GM12873 (cell line): ENCODE measurements at regions not wholly inside any gene's neighbourhood (a gene's known extent, or its start where the extent isn't known, plus 50 kb on each side); places are given as distances from the start of the nearest gene placed in this dataset.

Experiments
- TF ChIP-seq, protein P1 (sequence below): IDR thresholded peaks from 2 replicates; pipeline ENCODE4 v1.5.1; 2012; ENCODE audit warnings: low read depth, mild to moderate bottlenecking, moderate library complexity, low read length, control low read depth; ENCODE audit not compliant: insufficient read depth; ENCODE audit errors: missing control alignments

DNA sequence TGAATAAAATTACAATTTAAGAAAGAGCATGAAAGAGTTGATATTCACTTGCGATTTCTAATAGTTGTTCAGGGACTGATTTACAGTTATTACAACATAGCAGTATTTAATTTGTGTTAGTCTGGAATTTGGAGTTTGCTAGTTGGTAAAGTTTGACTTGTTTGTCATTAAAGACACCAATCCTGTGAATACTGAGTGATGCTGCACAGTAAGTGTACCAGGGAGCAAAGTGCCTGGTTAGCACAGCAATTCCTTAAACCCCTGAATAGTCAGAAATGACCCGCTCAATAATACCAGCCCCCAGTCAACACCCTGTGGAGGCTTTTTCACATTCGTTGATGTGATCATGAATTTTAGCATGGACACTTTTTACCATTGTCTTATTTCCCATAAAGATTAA lies 122.2 kb upstream of the GC start:
- TF ChIP-seq, protein P1, sequence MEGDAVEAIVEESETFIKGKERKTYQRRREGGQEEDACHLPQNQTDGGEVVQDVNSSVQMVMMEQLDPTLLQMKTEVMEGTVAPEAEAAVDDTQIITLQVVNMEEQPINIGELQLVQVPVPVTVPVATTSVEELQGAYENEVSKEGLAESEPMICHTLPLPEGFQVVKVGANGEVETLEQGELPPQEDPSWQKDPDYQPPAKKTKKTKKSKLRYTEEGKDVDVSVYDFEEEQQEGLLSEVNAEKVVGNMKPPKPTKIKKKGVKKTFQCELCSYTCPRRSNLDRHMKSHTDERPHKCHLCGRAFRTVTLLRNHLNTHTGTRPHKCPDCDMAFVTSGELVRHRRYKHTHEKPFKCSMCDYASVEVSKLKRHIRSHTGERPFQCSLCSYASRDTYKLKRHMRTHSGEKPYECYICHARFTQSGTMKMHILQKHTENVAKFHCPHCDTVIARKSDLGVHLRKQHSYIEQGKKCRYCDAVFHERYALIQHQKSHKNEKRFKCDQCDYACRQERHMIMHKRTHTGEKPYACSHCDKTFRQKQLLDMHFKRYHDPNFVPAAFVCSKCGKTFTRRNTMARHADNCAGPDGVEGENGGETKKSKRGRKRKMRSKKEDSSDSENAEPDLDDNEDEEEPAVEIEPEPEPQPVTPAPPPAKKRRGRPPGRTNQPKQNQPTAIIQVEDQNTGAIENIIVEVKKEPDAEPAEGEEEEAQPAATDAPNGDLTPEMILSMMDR, result no peak

DNA sequence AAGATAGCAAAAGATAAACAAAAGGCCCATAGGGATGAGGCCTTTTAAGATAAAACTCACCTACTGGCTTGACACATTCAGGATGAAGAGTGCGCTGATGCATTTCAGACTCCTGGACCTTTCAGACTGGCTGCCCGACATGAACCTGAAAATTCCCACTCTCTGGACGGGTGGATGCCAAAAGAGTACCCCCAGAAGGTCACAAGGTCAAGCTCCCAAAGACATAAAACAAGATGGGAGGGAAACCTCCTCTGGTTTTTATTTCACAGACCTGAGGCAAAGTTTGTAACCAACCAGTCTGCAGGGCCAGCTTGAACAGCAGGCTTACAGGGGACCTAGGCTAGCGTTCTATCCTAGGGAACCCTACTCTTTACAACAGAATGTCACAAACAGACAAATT lies 123.2 kb upstream of the GC start:
- TF ChIP-seq, protein P1, result no peak

DNA sequence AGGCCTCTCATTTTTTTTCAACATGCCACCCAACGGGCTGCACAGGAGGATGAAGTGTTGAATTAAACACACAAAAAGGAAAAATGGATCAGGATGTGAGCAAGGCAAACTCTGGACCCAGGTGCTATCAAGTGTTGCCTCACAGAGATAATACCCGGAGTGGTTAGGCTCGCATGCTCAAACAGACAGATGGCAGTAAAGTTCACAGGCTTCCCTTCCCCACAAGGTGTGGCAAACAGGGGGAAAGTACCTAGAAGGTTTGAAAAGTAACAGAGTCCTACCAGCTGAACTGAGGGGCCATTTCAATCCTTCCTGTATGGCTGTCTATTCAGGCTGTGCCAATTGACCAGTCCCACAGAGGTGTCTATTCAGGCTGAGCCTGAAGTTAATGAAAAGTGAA lies 123.9 kb upstream of the GC start:
- TF ChIP-seq, protein P1, result no peak

DNA sequence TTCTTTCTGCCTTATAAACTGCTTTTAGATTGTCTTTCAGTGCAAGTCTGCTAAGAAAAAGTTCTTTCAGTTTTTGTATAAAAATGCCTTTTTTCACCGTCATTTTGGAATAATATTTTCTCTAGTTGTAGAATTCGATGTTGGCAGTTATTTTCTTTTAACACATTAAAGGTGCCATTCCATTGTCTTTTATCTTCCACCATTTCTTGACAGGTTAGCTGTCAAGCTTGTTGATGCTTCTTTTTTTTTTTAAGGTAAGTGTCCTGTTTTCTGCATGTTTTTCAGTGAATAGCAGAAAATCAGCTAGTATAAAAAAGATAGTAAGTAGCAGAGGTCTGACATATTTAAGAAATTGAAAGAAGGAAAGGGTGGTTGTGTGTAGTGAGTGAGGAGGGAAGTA lies 118.5 kb upstream of the NPFFR2 start:
- TF ChIP-seq, protein P1, result no peak

DNA sequence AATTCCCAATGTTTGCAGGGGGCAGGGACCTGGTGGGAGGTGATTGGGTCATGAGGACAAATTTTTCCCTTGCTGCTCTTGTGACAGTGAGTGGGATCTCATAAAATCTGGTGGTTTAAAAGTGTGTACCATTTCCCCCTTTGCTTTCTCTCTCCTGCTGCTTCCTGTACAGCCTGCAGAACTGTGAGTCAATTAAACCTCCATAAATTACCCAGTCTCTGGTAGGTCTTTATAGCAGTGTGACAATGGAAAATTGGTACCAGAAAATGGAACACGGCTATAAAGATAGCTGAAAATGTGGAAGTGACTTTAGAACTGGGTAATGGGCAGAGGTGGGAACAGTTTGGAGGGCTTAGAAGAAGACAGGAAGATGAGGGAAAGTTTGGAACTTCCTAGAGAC lies 108.7 kb upstream of the NPFFR2 start:
- TF ChIP-seq, protein P1, result no peak

DNA sequence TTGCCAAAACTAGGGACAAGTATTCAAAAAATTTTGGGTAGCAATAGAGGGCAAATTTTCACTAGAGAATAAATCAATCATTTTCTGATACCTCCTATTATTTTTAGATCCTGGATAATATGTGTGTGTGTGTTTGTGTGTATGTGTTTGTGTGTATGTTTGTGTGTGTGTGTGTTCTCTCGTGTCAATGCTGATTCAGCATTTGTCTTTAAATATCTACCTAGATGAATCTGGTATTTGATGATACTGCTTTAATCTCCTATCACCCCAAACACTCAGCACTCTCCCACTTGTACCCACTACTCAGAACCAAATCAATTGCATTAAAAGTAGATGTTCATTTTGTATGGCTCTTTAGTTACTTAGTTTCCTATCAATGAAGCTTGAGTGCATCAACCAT lies 101.3 kb upstream of the NPFFR2 start:
- TF ChIP-seq, protein P1, result no peak

DNA sequence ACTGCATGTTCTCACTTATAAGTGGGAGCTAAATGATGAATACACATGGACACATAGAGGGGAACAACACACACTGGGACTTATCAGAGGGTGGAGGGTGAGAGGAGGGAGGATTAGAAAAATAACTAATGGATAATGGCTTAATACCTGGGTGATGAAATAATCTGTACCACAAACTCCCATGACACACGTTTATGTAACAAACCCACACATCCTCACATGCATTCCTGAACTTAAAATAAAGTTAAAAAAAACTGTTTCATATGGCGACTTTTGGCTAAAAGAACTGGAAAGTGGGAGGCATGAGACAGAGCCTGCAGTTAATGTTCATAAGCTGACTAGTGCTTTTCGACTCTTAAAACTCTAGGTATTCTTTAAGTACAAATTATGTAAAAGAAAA lies 98.9 kb upstream of the NPFFR2 start:
- TF ChIP-seq, protein P1, result no peak
